ENCODE measurements at regions not wholly inside any gene's neighbourhood (a gene's known extent, or its start where the extent isn't known, plus 50 kb on each side); places are given as distances from the start of the nearest gene placed in this dataset.

DNA sequence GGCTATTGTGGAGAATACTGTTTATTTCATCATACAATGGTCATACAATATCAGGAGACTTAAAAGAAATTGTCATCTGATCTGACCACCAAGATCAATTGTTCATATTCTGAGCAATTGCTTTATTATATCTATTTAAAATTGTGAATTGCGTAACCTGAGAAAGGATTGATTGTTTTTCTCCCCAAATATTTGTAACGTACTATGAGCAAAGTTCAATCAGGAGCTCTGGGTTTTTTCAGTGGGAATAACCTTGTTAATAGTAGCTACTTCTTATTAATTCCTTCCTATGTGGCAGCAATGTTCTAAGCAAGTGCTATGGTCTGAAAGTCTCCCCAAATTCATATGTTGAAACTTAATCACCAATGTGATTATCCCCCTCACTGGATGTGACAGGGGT lies 323.1 kb downstream of the ZPLD1 start:
- no peak for DNase-seq

DNA sequence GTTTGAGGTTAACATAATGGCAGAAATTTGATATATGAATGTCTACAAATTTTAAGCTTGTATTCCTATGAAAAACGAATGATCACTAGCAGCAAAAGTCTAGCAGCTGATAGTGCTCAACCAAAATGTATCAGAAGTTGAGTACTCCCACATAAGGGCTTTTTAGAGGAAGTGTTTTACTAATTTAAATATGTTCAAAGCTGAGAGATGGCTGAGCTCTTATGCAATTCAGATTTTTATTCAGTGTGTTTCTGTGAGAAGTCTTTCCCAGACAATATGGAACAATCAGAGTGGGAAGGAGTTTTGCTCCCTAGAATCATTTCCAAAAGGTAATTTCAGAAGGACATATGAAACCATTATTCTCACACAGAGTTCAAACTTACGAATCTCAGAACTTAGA lies 327.0 kb downstream of the ZPLD1 start:
- no peak for DNase-seq

- no peak for DNase-seq
Observed at GRCh38 chr3:102790747-102791325, 356.0 kb downstream of the ZPLD1 start.

DNA sequence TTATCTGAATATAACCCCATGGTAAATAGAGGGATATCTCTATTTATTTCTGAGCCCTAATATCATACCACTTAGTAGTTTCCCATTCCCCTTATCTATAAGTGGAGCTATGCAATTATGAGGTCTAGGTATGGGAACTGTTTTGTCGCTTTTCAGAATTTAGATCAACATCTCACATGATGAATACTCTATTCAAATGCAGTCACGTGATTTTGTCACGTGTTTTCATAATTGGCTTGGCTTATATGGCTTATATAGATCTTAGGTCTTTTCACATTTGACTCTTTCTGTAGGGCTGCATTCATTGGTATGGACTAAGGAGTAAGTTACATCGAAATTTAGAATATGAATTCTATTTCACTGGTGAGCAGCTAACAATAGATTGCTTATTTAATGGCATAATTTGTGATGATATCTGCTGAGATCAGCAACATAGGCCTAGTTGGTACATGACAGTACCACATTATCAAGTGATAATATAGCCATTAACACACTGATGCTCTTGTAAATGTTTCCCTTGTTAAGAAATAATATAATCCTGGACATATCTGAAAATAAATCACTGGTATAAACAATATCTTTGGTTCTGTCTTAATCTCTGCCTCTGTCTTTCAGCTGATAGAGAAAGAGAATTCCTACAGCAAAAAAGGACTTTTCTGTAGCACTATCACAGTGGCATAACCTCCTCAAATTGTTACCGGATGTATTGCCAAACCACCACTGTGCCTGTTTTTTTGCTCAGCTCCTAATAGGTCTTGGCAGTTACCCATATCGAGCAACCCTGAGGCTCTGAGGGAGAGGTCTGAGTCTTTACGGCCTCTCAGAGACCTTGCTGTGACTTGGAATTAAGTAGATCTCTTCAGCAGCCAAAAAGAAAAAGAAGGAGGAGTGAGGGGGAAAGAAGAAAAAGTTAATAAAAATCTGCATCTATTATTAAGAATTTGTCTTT lies 357.1 kb downstream of the ZPLD1 start:
- no peak for DNase-seq

DNA sequence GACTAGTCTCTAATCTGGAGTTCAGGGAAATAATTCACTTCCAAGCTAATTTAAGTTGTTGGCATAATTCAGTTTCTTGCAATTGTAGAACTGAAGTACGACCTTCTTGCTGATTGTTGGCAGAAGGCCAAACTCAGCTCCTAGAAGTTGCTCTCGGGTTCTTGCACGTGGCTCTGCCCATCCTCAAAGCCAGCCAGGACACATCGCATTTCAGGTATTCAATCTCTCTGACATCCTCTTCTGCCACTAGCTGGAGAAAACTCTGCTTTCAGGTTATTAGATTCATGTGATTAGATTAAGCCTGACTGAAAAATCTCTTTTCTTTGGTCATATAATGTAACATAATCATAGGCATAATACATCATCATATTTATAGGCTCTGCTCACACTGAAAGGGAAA lies 362.0 kb downstream of the ZPLD1 start:
- no peak for DNase-seq

DNA sequence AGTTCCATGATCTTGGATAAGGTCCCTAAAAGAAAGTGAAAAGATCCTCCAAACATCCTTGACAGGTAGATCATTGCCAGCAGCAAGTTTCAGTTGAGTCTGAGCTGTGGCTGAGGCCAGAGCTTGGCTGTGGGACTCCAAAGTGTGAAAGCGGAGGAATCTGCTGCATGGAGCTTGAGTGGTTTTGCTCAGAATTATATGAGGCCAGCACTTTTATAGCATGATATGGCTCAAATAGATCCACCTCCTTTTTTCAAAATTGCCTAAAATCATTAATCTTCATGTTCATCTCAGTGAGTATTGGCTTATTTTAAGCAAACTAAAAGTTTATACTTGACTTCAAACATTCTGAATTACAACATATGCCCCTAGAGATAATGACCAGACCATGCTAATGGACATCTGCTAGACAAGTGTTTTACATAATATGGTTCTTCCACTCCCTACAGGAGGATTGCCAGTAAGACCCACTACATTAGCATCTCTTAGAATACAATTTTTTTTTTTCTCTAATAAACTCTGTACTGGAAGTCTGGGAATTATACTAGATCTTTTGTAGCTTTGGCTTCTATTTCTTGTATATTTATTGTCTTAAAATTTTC lies 368.1 kb downstream of the ZPLD1 start:
- no peak for DNase-seq

GRCh38 chr3:102810937-102811336 lies 376.1 kb downstream of the ZPLD1 start:
- DNase-seq: no peak

- no peak for DNase-seq
Observed at GRCh38 chr3:102826636-102827035, 391.8 kb downstream of the ZPLD1 start.

DNA sequence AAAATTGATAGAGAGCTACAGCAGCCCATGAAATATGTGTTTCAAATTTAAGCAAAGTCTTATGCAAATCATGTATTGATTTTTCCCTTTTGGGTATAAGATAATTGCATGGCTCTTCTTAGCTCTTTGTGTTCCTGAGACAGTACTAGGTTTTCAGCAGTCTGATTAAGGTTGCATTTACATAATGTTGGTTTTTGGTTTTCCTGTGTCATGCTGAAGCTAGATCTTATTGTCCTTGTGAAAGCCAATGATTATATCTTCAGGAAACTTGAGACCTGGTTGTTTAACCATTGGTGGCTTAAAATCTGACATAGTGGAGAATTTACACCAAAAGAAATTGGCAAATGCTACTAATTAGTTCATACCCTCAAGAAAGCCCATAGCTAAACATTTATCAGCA lies 392.6 kb downstream of the ZPLD1 start:
- no peak for DNase-seq

DNA sequence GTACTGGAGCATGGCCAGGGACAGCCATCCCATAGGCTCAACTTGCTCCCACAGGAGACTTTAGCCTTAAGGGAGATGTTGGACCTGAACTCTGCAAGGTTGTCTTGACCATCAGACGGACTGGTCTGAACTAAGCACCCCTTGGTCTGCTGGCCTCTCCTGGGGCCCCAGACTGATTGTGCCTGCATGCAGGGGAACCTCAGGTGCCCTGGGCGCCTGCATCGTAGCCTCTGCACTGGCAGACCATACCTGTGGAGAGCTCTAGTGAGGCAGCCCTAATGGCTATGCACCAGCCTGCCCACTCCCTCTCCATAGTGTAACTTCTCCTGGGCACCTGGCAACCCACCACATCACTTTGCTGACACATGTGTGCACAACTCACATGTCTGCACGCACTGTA lies 395.6 kb downstream of the ZPLD1 start:
- no peak for DNase-seq

DNA sequence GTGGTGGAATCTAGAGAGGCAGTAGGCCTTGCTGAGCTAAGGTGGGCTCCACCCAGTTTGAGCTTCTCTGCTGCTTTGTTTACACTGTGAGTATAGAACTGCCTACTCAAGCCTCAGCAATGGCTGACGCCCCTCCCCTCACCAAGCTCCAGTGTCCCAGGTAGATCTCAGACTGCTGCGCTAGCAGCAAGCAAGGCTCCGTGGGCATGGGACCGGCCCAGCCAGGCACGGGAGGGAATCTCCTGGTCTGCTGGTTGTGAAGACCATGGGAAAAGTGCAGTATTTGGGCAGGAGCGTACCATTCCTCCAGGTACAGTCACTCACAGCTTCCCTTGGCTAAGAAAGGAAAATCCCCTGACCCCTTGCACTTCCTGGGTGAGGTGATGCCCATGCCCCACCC lies 407.1 kb downstream of the ZPLD1 start:
- DNase-seq: no peak

- DNase-seq: no peak
Observed at GRCh38 chr3:102866845-102867244, 432.0 kb downstream of the ZPLD1 start.

- DNase-seq: no peak
Observed at GRCh38 chr3:102883515-102883914, 448.7 kb downstream of the ZPLD1 start.

GRCh38 chr3:102885289-102885688 lies 450.5 kb downstream of the ZPLD1 start:
- DNase-seq: no peak

GRCh38 chr3:102887431-102887830 lies 452.6 kb downstream of the ZPLD1 start:
- no peak for DNase-seq

DNA sequence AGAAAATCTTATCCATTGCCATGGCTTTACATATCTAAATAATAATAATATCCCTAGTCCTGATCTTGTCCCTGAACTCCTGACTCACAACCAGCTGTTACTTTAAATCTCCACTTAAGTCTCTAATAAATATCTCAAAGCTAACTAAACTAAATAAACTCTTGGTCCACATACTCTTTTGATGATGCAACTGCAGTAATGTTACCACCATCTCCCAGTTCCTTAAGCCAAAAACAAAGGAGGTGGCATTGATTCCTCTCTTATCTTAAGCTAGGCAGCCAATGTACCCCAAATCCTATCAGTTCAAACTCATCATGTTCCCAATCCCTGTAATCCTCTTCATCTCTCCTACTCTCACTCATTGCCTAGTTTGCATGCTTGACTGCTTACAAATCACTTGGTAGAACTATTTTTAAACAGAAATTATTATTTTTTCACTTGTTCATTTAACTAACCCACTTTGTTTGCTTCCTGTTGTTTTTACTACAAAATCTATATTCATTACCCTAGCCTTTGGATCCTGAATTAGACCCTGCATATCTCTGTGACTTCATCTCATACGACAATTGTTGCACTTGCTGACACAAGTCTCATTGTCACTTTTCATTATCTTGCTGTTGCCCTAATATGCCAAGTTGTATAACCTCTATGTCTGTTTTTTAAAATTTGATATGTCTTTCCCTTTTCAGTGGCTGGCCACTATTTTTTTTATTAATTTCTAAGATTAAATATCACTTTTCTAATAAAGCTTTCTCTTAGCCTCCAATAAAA lies 462.2 kb downstream of the ZPLD1 start:
- DNase-seq: no peak

- no peak for DNase-seq
Observed at GRCh38 chr3:102904629-102905028, 469.8 kb downstream of the ZPLD1 start.

GRCh38 chr3:102905811-102906210 lies 471.0 kb downstream of the ZPLD1 start:
- DNase-seq: no peak

- DNase-seq: no peak
Observed at GRCh38 chr3:102906818-102907217, 472.0 kb downstream of the ZPLD1 start.

- DNase-seq: no peak
Observed at GRCh38 chr3:102909904-102910303, 475.1 kb downstream of the ZPLD1 start.

- DNase-seq: no peak
Observed at GRCh38 chr3:102916532-102916931, 481.7 kb downstream of the ZPLD1 start.

- DNase-seq: no peak
Observed at GRCh38 chr3:102926618-102927017, 491.8 kb downstream of the ZPLD1 start.

- no peak for DNase-seq
Observed at GRCh38 chr3:102933377-102933776, 498.6 kb downstream of the ZPLD1 start.

All from activated gamma-delta T cell treated with Interleukin-2 at 50 U/mL for 16 hours (primary cell).